HG02759 (cell line): ENCODE measurements at regions not wholly inside any gene's neighbourhood (a gene's known extent, or its start where the extent isn't known, plus 50 kb on each side); places are given as distances from the start of the nearest gene placed in this dataset.

Source experiments
- ATAC-seq: cut with Tn5 transposase; IDR thresholded peaks from one replicate; pipeline ENCODE4 v1.9.1; 2021; ENCODE audit warnings: mild to moderate bottlenecking, moderate library complexity; ENCODE audit not compliant: unreplicated experiment

GRCh38 chr11:27216270-27217149, 146.5 kb downstream of the CCDC34 start:
- ATAC-seq = no peak

- ATAC-seq = no peak
Observed at GRCh38 chr11:27215471-27216269, 147.3 kb downstream of the CCDC34 start.

- ATAC-seq = no peak
Observed at GRCh38 chr11:27214713-27215112, 148.3 kb downstream of the CCDC34 start.

GRCh38 chr11:27213232-27213660, 149.8 kb downstream of the CCDC34 start:
- ATAC-seq = peak; percentile 42

GRCh38 chr11:27212248-27212780, 150.7 kb downstream of the CCDC34 start:
- ATAC-seq = peak; percentile 54

GRCh38 chr11:27211370-27212127, 151.5 kb downstream of the CCDC34 start:
- no peak for ATAC-seq

- no peak for ATAC-seq
Observed at GRCh38 chr11:27210531-27210930, 152.5 kb downstream of the CCDC34 start.

- peak; percentile 56 for ATAC-seq
Observed at GRCh38 chr11:27209562-27210005, 153.4 kb downstream of the CCDC34 start.

GRCh38 chr11:27208846-27209245, 154.2 kb downstream of the CCDC34 start:
- no peak for ATAC-seq

- no peak for ATAC-seq
Observed at GRCh38 chr11:27207025-27207650, 155.9 kb downstream of the CCDC34 start.

GRCh38 chr11:27205779-27206570, 157.0 kb downstream of the CCDC34 start:
- ATAC-seq = no peak

GRCh38 chr11:27205250-27205649, 157.8 kb downstream of the CCDC34 start:
- no peak for ATAC-seq

- peak; percentile 51 for ATAC-seq
Observed at GRCh38 chr11:27204529-27204928, 158.5 kb downstream of the CCDC34 start.

- no peak for ATAC-seq
Observed at GRCh38 chr11:27203077-27203647, 159.9 kb downstream of the CCDC34 start.

- no peak for ATAC-seq
Observed at GRCh38 chr11:27201454-27202302, 161.1 kb downstream of the BBOX1 start.

GRCh38 chr11:27200779-27201453, 160.3 kb downstream of the BBOX1 start:
- no peak for ATAC-seq

- no peak for ATAC-seq
Observed at GRCh38 chr11:27196203-27196897, 155.7 kb downstream of the BBOX1 start.
